C4-2B (cell line): ENCODE measurements at regions not wholly inside any gene's neighbourhood (a gene's known extent, or its start where the extent isn't known, plus 50 kb on each side); places are given as distances from the start of the nearest gene placed in this dataset.

ENCODE experiments used
- H3K27ac ChIP-seq: fragments of 450-650 bp; 2 replicates; pipeline ENCODE4 v1.5.1; 2017
- ZFX ChIP-seq: fragments of 450-650 bp; IDR thresholded peaks from 2 replicates; pipeline ENCODE4 v1.6.1; 2017
- TF ChIP-seq, protein P1 (sequence below): fragments of 450-650 bp; conservative IDR thresholded peaks from 2 replicates; pipeline ENCODE4 v1.5.1; 2017; ENCODE audit warnings: mild to moderate bottlenecking

GRCh38 chr6:51271615-51272014, 452.9 kb downstream of the TFAP2B start:
- H3K27ac ChIP-seq, result no peak overlapping the region
- TF ChIP-seq ZFX, result no peak

GRCh38 chr6:51273228-51273961, 454.7 kb downstream of the TFAP2B start:
- no peak for TF ChIP-seq ZFX
- no peak overlapping the region for H3K27ac ChIP-seq

DNA sequence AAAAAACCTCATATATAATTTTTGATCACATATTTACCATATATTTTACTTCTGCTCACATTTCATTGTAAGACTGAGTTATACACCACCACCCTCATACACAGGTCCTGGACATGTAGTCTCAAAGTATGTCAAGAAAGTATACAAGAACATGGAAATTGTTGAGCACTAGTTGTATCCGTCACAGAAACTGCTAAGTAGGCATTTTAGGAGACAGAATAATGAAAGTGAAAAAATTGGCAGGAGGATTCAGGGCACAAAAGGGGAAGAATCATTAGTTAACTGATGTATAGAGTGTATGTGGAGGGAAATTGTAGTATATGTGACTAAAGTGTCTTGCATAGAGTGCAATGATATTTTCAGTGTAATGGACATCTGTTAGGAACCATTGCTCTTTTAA, 458.8 kb downstream of the TFAP2B start:
- TF ChIP-seq ZFX, result no peak
- TF ChIP-seq, protein P1, sequence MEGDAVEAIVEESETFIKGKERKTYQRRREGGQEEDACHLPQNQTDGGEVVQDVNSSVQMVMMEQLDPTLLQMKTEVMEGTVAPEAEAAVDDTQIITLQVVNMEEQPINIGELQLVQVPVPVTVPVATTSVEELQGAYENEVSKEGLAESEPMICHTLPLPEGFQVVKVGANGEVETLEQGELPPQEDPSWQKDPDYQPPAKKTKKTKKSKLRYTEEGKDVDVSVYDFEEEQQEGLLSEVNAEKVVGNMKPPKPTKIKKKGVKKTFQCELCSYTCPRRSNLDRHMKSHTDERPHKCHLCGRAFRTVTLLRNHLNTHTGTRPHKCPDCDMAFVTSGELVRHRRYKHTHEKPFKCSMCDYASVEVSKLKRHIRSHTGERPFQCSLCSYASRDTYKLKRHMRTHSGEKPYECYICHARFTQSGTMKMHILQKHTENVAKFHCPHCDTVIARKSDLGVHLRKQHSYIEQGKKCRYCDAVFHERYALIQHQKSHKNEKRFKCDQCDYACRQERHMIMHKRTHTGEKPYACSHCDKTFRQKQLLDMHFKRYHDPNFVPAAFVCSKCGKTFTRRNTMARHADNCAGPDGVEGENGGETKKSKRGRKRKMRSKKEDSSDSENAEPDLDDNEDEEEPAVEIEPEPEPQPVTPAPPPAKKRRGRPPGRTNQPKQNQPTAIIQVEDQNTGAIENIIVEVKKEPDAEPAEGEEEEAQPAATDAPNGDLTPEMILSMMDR, result no peak
- H3K27ac ChIP-seq, result no peak overlapping the region

GRCh38 chr6:51282026-51282425, 463.4 kb downstream of the TFAP2B start:
- TF ChIP-seq, protein P1, result no peak
- TF ChIP-seq ZFX, result no peak
- H3K27ac ChIP-seq, result no peak overlapping the region

- TF ChIP-seq, protein P1, result no peak
- TF ChIP-seq ZFX, result no peak
- H3K27ac ChIP-seq, result no peak overlapping the region
Observed at GRCh38 chr6:51283723-51284355, 465.2 kb downstream of the TFAP2B start.

- TF ChIP-seq, protein P1, result no peak
- TF ChIP-seq ZFX, result no peak
- no peak overlapping the region for H3K27ac ChIP-seq
Observed at GRCh38 chr6:51285876-51286275, 467.2 kb downstream of the TFAP2B start.

- no peak overlapping the region for H3K27ac ChIP-seq
- TF ChIP-seq ZFX, result no peak
- TF ChIP-seq, protein P1, result no peak
Observed at GRCh38 chr6:51289041-51289440, 470.4 kb downstream of the TFAP2B start.

GRCh38 chr6:51292659-51293058, 474.0 kb downstream of the TFAP2B start:
- no peak overlapping the region for H3K27ac ChIP-seq
- TF ChIP-seq, protein P1, result no peak
- no peak for TF ChIP-seq ZFX
